H9 (cell line): ENCODE measurements at regions not wholly inside any gene's neighbourhood (a gene's known extent, or its start where the extent isn't known, plus 50 kb on each side); places are given as distances from the start of the nearest gene placed in this dataset.

Source experiments
- DNase-seq: peaks from one replicate; pipeline ENCODE4 v3.0.0-alpha.2; 2017
- H2AFZ ChIP-seq: one replicate; pipeline ENCODE4 v1.6.1; 2013; ENCODE audit warnings: mild to moderate bottlenecking, low read length, control low read depth, moderate library complexity
- H2AK5ac ChIP-seq: 2 replicates; pipeline ENCODE4 v1.6.1; 2013; ENCODE audit warnings: low read length, control low read depth, mixed read lengths; ENCODE audit not compliant: insufficient read length
- H2BK120ac ChIP-seq: one replicate; pipeline ENCODE4 v1.6.1; 2013; ENCODE audit warnings: low read depth, mild to moderate bottlenecking, low read length, control low read depth, inconsistent platforms; ENCODE audit not compliant: poor library complexity, severe bottlenecking
- H2BK12ac ChIP-seq: 2 replicates; pipeline ENCODE4 v1.6.1; 2013; ENCODE audit warnings: low read length, control low read depth, mixed read lengths, low read depth; ENCODE audit not compliant: insufficient read length
- H2BK15ac ChIP-seq: 2 replicates; pipeline ENCODE4 v1.6.1; 2013; ENCODE audit warnings: low read depth, low read length, control low read depth
- H2BK20ac ChIP-seq: one replicate; pipeline ENCODE4 v1.6.1; 2013; ENCODE audit warnings: low read depth, mild to moderate bottlenecking, low read length, control low read depth, inconsistent platforms; ENCODE audit not compliant: poor library complexity, severe bottlenecking
- H2BK5ac ChIP-seq: 2 replicates; pipeline ENCODE4 v1.6.1; 2013; ENCODE audit warnings: low read length, control low read depth, mixed read lengths; ENCODE audit not compliant: insufficient read length
- H3K14ac ChIP-seq: 2 replicates; pipeline ENCODE4 v1.6.1; 2013; ENCODE audit warnings: low read length, control low read depth; ENCODE audit not compliant: insufficient read depth
- H3K18ac ChIP-seq: 2 replicates; pipeline ENCODE4 v1.6.1; 2013; ENCODE audit warnings: low read depth, mild to moderate bottlenecking, mixed read lengths, low read length, control low read depth; ENCODE audit not compliant: insufficient read length
- H3K23ac ChIP-seq: 2 replicates; pipeline ENCODE4 v1.6.1; 2013; ENCODE audit warnings: low read length, control low read depth, mixed read lengths, low read depth; ENCODE audit not compliant: insufficient read length
- H3K23me2 ChIP-seq: 2 replicates; pipeline ENCODE4 v1.6.1; 2013; ENCODE audit warnings: low read depth, mild to moderate bottlenecking, mixed read lengths, low read length, control low read depth; ENCODE audit not compliant: insufficient read length, poor library complexity, severe bottlenecking
- H3K27ac ChIP-seq: 2 replicates; pipeline ENCODE4 v1.5.1; 2013; ENCODE audit warnings: low read length, control low read depth, mixed read lengths, low read depth; ENCODE audit not compliant: insufficient read length
- H3K27me3 ChIP-seq: 2 replicates; pipeline ENCODE4 v1.6.1; 2013; ENCODE audit warnings: low read length, control low read depth, inconsistent platforms; ENCODE audit not compliant: insufficient read depth
- H3K4ac ChIP-seq: 2 replicates; pipeline ENCODE4 v1.6.1; 2013; ENCODE audit warnings: low read depth, mild to moderate bottlenecking, control low read depth, inconsistent platforms, low read length, moderate library complexity
- H3K4me1 ChIP-seq: 2 replicates; pipeline ENCODE4 v1.6.1; 2013; ENCODE audit warnings: low read length, control low read depth, inconsistent platforms; ENCODE audit not compliant: insufficient read depth
- H3K4me2 ChIP-seq: 2 replicates; pipeline ENCODE4 v1.6.1; 2013; ENCODE audit warnings: low read length, control low read depth, mixed read lengths; ENCODE audit not compliant: insufficient read length, insufficient read depth
- H3K56ac ChIP-seq: 2 replicates; pipeline ENCODE4 v1.6.1; 2013; ENCODE audit warnings: low read depth, mild to moderate bottlenecking, mixed read lengths, low read length, control low read depth; ENCODE audit not compliant: insufficient read length
- H3K79me1 ChIP-seq: 2 replicates; pipeline ENCODE4 v1.6.1; 2013; ENCODE audit warnings: low read depth, mild to moderate bottlenecking, moderate library complexity, low read length, control low read depth, inconsistent platforms; ENCODE audit not compliant: insufficient read depth, poor library complexity, severe bottlenecking
- H3K79me2 ChIP-seq: 2 replicates; pipeline ENCODE4 v1.6.1; 2013; ENCODE audit warnings: low read length, control low read depth, inconsistent platforms; ENCODE audit not compliant: insufficient read depth
- H3K9ac ChIP-seq: 2 replicates; pipeline ENCODE4 v1.6.1; 2013; ENCODE audit warnings: low read length, control low read depth, mixed read lengths; ENCODE audit not compliant: insufficient read length; ENCODE audit errors: extremely low read depth
- H3K9me3 ChIP-seq: one replicate; pipeline ENCODE4 v1.6.1; 2013; ENCODE audit warnings: low read depth, low read length, inconsistent platforms; ENCODE audit not compliant: control insufficient read depth
- H3T11ph ChIP-seq: one replicate; pipeline ENCODE4 v1.6.1; 2013; ENCODE audit warnings: mild to moderate bottlenecking, low read length, control low read depth, inconsistent platforms
- H4K20me1 ChIP-seq: one replicate; pipeline ENCODE4 v1.6.1; 2013; ENCODE audit not compliant: control insufficient read depth, insufficient read length, insufficient read depth
- H4K5ac ChIP-seq: 2 replicates; pipeline ENCODE4 v1.6.1; 2013; ENCODE audit warnings: low read depth, mild to moderate bottlenecking, mixed read lengths, low read length, control low read depth; ENCODE audit not compliant: insufficient read length
- H4K8ac ChIP-seq: replicated peaks from 2 replicates; pipeline ENCODE4 v1.6.1; 2013; ENCODE audit warnings: low read length, control low read depth, mixed read lengths, low read depth; ENCODE audit not compliant: insufficient read length
- H4K91ac ChIP-seq: 2 replicates; pipeline ENCODE4 v1.6.1; 2013; ENCODE audit warnings: low read depth, mild to moderate bottlenecking, moderate library complexity, mixed read lengths, low read length, control low read depth; ENCODE audit not compliant: insufficient read length
- H3K27ac Mint-ChIP-seq, 3 experiments: 2 replicates in 2 of 3; 3 replicates in 1 of 3; pipeline ENCODE4 v1.8.0; 2020 to 2021; ENCODE audit warnings: mixed read lengths in 3 of 3, mild to moderate bottlenecking in 1 of 3, moderate library complexity in 1 of 3
- H3K27me3 Mint-ChIP-seq: 2 replicates; pipeline ENCODE4 v1.8.0; 2021; ENCODE audit warnings: low read depth, mild to moderate bottlenecking, moderate library complexity, mixed read lengths
- H3K36me3 Mint-ChIP-seq, 3 experiments: 2 replicates in 2 of 3; 3 replicates in 1 of 3; pipeline ENCODE4 v1.8.0; 2020 to 2021; ENCODE audit warnings: low read depth in 3 of 3, mixed read lengths in 3 of 3; ENCODE audit not compliant: insufficient read depth in 1 of 3
- H3K4me1 Mint-ChIP-seq, 2 experiments: 2 replicates each; pipeline ENCODE4 v1.8.0; 2020; ENCODE audit warnings: mixed read lengths in 2 of 2
- H3K4me3 Mint-ChIP-seq, 2 experiments: 2 replicates in 1 of 2; 3 replicates in 1 of 2; pipeline ENCODE4 v1.8.0; 2020 to 2021; ENCODE audit warnings: mild to moderate bottlenecking in 2 of 2, mixed read lengths in 2 of 2, moderate library complexity in 1 of 2
- H3K9me3 Mint-ChIP-seq, 2 experiments: 2 replicates in 1 of 2; 3 replicates in 1 of 2; pipeline ENCODE4 v1.8.0; 2020; ENCODE audit warnings: mild to moderate bottlenecking in 2 of 2, mixed read lengths in 2 of 2, moderate library complexity in 1 of 2
- CTCF ChIP-seq: fragments of 200-600 bp; sonication (generic); conservative IDR thresholded peaks from 3 replicates; pipeline ENCODE4 v1.8.0; 2021; ENCODE audit warnings: antibody characterized with exemption, mild to moderate bottlenecking
- WGBS: extraction: QIAGEN DNeasy Blood & Tissue Kit; methylation state at CpG from one replicate; pipeline ENCODE4 v1.1.7; 2013; ENCODE audit warnings: missing lambda C conversion rate, low lambda C conversion rate, mixed read lengths; ENCODE audit not compliant: insufficient read length; ENCODE audit errors: extremely low coverage; 5-methylcytosine and 5-hydroxymethylcytosine counted together

DNA sequence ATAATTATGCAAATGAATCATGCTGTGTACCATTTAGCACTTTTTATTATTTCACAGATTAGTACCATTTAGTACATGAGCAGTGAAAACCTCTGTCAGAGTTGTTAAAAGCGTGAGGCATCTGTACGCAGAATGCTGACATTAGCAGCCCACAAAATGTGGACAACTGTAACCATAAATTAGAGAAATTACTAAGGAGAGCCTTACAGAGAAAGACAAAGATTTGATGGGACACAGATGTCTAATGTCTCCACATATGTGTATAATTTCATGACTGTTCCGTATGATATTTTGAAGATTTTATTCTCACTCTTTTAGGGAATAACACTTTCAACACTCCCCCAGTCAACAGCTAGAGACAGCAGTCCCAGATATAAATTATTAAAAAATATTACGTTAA is 414.0 kb upstream of the ANKRD30A start:
- Histone ChIP-seq H3K23ac (no peak overlapping the region), H3K9me3 (no peaks in the 10 kb centered on the region), H4K20me1 (no peaks in the 10 kb centered on the region), H3K18ac (no peak overlapping the region), H2AK5ac (no peak overlapping the region), H2BK5ac (no peak overlapping the region), H3K4me2 (no peak overlapping the region), H3K4me1 (no peaks in the 10 kb centered on the region), H2BK120ac (no peak overlapping the region), H3K56ac (no peak overlapping the region), H3K27me3 (no peaks in the 10 kb centered on the region), H3K9ac (no peak overlapping the region), H3K79me2 (no peaks in the 10 kb centered on the region), H3K23me2 (no peaks in the 10 kb centered on the region), H2BK15ac (no peak overlapping the region), H3K27ac (no peak overlapping the region), H4K91ac (no peak overlapping the region), H2AFZ (no peak overlapping the region), H3K14ac (no peak overlapping the region), H2BK12ac (no peak overlapping the region), H4K5ac (no peak overlapping the region), H4K8ac (no peak overlapping the region), H2BK20ac (no peak overlapping the region), H3T11ph (no peak overlapping the region), H3K4ac (no peak overlapping the region), H3K79me1 (no peaks in the 10 kb centered on the region)
- no peak for DNase-seq
- Mint-ChIP-seq H3K4me3 (no peak overlapping the region), H3K36me3 (no peaks in the 10 kb centered on the region), H3K4me1 (no peaks in the 10 kb centered on the region), H3K27ac (no peak overlapping the region), H3K27me3 (no peaks in the 10 kb centered on the region), H3K9me3 (no peaks in the 10 kb centered on the region)
- no peak for TF ChIP-seq CTCF
- no CpG with 5 or more reads among the region's 4 CpGs for WGBS
